ENCODE measurements at regions not wholly inside any gene's neighbourhood (a gene's known extent, or its start where the extent isn't known, plus 50 kb on each side); places are given as distances from the start of the nearest gene placed in this dataset.

GRCh38 chr2:182621810-182622209, 94.2 kb upstream of the DNAJC10 start:
- Histone ChIP-seq H3K4me1 (ENCODE audit: control insufficient read depth in 4 of 4, insufficient read depth in 4 of 4, low read length in 3 of 4) (no peaks in the 10 kb centered on the region), H3K9me3 (ENCODE audit: control insufficient read depth in 4 of 4, low read length in 3 of 4) (no peaks in the 10 kb centered on the region), H3K36me3 (ENCODE audit: control insufficient read depth in 4 of 4, insufficient read depth in 3 of 4, low read depth in 1 of 4, low read length in 3 of 4) (no peaks in the 10 kb centered on the region), H3K9ac (ENCODE audit: low read depth in 1 of 2, low read length in 2 of 2) (no peak overlapping the region), H3K27me3 (ENCODE audit: control insufficient read depth in 4 of 4, insufficient read depth in 4 of 4, low read length in 3 of 4) (no peaks in the 10 kb centered on the region), H3K27ac (ENCODE audit: low read depth in 1 of 2, low read length in 2 of 2) (no peak overlapping the region), H3K4me3 (ENCODE audit: low read depth in 1 of 3, low read length in 3 of 3) (no peak overlapping the region)
- TF ChIP-seq FOXA2 (IDR thresholded peaks at IDR 0.05) (no peak), NR2F2 (IDR thresholded peaks at IDR 0.05) (no peak), RAD21 (IDR thresholded peaks at IDR 0.05) (no peak), SP1 (IDR thresholded peaks at IDR 0.05) (no peak)
- DNase-seq (ENCODE audit: low spot score): no peak

DNA sequence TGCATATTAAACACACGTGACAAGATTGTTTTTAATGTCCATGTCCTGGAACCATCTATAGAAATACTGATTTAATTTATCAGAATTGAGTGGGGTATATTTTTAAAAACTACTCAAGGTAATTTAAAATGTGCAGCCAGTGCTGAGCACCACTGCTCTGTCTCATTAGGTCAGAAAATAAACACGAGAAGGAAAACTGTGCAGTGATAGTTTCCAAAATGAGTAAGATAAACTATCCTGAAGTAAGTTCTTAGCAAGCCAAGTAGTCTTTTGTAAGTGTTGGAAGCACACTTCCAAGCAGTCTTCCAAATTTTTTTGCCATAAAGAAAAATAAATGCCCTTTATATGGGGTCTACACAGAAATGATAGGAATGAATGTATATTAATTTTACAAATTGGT, 93.8 kb upstream of the DNAJC10 start:
- H3K4me3 ChIP-seq (ENCODE audit: low read depth in 1 of 3, low read length in 3 of 3): no peak overlapping the region
- WGBS: 74% methylated on average over 2 of the region's 2 CpGs
- H3K9me3 ChIP-seq (ENCODE audit: control insufficient read depth in 4 of 4, low read length in 3 of 4): no peaks in the 10 kb centered on the region
- no peaks in the 10 kb centered on the region for H3K36me3 ChIP-seq (ENCODE audit: control insufficient read depth in 4 of 4, insufficient read depth in 3 of 4, low read depth in 1 of 4, low read length in 3 of 4)
- DNase-seq (ENCODE audit: low spot score): no peak
- H3K9ac ChIP-seq (ENCODE audit: low read depth in 1 of 2, low read length in 2 of 2): no peak overlapping the region
- no peaks in the 10 kb centered on the region for H3K27me3 ChIP-seq (ENCODE audit: control insufficient read depth in 4 of 4, insufficient read depth in 4 of 4, low read length in 3 of 4)
- no peaks in the 10 kb centered on the region for H3K4me1 ChIP-seq (ENCODE audit: control insufficient read depth in 4 of 4, insufficient read depth in 4 of 4, low read length in 3 of 4)
- TF ChIP-seq SP1 (IDR thresholded peaks at IDR 0.05) (no peak), HNF4A (conservative IDR thresholded peaks at IDR 0.05) (no peak), FOXA2 (IDR thresholded peaks at IDR 0.05) (no peak), REST (IDR thresholded peaks at IDR 0.05) (no peak), ZBTB33 (IDR thresholded peaks at IDR 0.05) (no peak), EGR1 (IDR thresholded peaks at IDR 0.05; ENCODE audit: low read depth in 2 of 2) (no peak), TAF1 (conservative IDR thresholded peaks at IDR 0.05) (no peak), RXRA (IDR thresholded peaks at IDR 0.05) (no peak), RAD21 (IDR thresholded peaks at IDR 0.05) (no peak), NR2F2 (IDR thresholded peaks at IDR 0.05) (no peak), FOXA1 (IDR thresholded peaks at IDR 0.05) (no peak), JUND (IDR thresholded peaks at IDR 0.05) (no peak), YY1 (IDR thresholded peaks at IDR 0.05) (no peak), MAX (IDR thresholded peaks at IDR 0.05) (no peak), GABPA (IDR thresholded peaks at IDR 0.05 in 1 of 2, conservative IDR thresholded peaks at IDR 0.05 in 1 of 2) (no peak), HNF4G (IDR thresholded peaks at IDR 0.05) (no peak)
- TF ChIP-seq, protein P1, sequence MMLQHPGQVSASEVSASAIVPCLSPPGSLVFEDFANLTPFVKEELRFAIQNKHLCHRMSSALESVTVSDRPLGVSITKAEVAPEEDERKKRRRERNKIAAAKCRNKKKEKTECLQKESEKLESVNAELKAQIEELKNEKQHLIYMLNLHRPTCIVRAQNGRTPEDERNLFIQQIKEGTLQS (IDR thresholded peaks at IDR 0.05): no peak
- TF ChIP-seq, protein P2, sequence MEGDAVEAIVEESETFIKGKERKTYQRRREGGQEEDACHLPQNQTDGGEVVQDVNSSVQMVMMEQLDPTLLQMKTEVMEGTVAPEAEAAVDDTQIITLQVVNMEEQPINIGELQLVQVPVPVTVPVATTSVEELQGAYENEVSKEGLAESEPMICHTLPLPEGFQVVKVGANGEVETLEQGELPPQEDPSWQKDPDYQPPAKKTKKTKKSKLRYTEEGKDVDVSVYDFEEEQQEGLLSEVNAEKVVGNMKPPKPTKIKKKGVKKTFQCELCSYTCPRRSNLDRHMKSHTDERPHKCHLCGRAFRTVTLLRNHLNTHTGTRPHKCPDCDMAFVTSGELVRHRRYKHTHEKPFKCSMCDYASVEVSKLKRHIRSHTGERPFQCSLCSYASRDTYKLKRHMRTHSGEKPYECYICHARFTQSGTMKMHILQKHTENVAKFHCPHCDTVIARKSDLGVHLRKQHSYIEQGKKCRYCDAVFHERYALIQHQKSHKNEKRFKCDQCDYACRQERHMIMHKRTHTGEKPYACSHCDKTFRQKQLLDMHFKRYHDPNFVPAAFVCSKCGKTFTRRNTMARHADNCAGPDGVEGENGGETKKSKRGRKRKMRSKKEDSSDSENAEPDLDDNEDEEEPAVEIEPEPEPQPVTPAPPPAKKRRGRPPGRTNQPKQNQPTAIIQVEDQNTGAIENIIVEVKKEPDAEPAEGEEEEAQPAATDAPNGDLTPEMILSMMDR (IDR thresholded peaks at IDR 0.05; ENCODE audit: low read depth, low read length, missing input control): no peak
- H3K27ac ChIP-seq (ENCODE audit: low read depth in 1 of 2, low read length in 2 of 2): no peak overlapping the region
